ENCODE measurements at regions not wholly inside any gene's neighbourhood (a gene's known extent, or its start where the extent isn't known, plus 50 kb on each side); places are given as distances from the start of the nearest gene placed in this dataset.

- intact Hi-C loops (cut with micrococcal nuclease) = no loop called here
- Mint-ChIP-seq H3K36me3 (ENCODE audit: insufficient read depth, unreplicated experiment) (no peaks in the 10 kb centered on the region), H3K27ac (ENCODE audit: low read depth, unreplicated experiment) (no peak overlapping the region), H3K4me1 (ENCODE audit: insufficient read depth, unreplicated experiment) (no peaks in the 10 kb centered on the region), H3K4me3 (ENCODE audit: unreplicated experiment) (no peak overlapping the region), H3K27me3 (ENCODE audit: insufficient read depth, unreplicated experiment) (no peaks in the 10 kb centered on the region), H3K9me3 (ENCODE audit: unreplicated experiment) (no peaks in the 10 kb centered on the region)
- ChIA-PET POLR2A (no interaction called here), CTCF (interaction anchor here (0.9 kb wide), 1 partner anchor 14 kb away, joined by 9 read pairs; no protein-coding TSS in a partner anchor)
- no peak for TF ChIP-seq CTCF (IDR thresholded peaks at IDR 0.05; ENCODE audit: unreplicated experiment)
- DNase-seq (ENCODE audit: unreplicated experiment) = no peak
- no TSS peak for BruUV-seq (replicated peaks)
Measured at GRCh38 chr13:53264751-53265385, 236.3 kb downstream of the OLFM4 start.

GRCh38 chr13:53266757-53267156 is 238.1 kb downstream of the OLFM4 start:
- H3K4me3 Mint-ChIP-seq (ENCODE audit: unreplicated experiment) = no peak overlapping the region
- H3K36me3 Mint-ChIP-seq (ENCODE audit: insufficient read depth, unreplicated experiment) = no peaks in the 10 kb centered on the region
- H3K4me1 Mint-ChIP-seq (ENCODE audit: insufficient read depth, unreplicated experiment) = no peaks in the 10 kb centered on the region
- CTCF ChIA-PET = interaction anchor here (1.2 kb wide), 1 partner anchor 15 kb away, joined by 3 read pairs; no protein-coding TSS in a partner anchor
- no peak for TF ChIP-seq CTCF (IDR thresholded peaks at IDR 0.05; ENCODE audit: unreplicated experiment)
- intact Hi-C loops (cut with micrococcal nuclease) = no loop called here
- no peaks in the 10 kb centered on the region for H3K27me3 Mint-ChIP-seq (ENCODE audit: insufficient read depth, unreplicated experiment)
- no peaks in the 10 kb centered on the region for H3K9me3 Mint-ChIP-seq (ENCODE audit: unreplicated experiment)
- BruUV-seq (replicated peaks) = no TSS peak
- POLR2A ChIA-PET = no interaction called here
- no peak for DNase-seq (ENCODE audit: unreplicated experiment)
- H3K27ac Mint-ChIP-seq (ENCODE audit: low read depth, unreplicated experiment) = no peak overlapping the region

GRCh38 chr13:53269634-53270033 is 241.0 kb downstream of the OLFM4 start:
- DNase-seq (ENCODE audit: unreplicated experiment) = no peak
- Mint-ChIP-seq H3K27ac (ENCODE audit: low read depth, unreplicated experiment) (no peak overlapping the region), H3K9me3 (ENCODE audit: unreplicated experiment) (no peaks in the 10 kb centered on the region), H3K4me1 (ENCODE audit: insufficient read depth, unreplicated experiment) (no peaks in the 10 kb centered on the region), H3K27me3 (ENCODE audit: insufficient read depth, unreplicated experiment) (no peaks in the 10 kb centered on the region), H3K36me3 (ENCODE audit: insufficient read depth, unreplicated experiment) (no peaks in the 10 kb centered on the region), H3K4me3 (ENCODE audit: unreplicated experiment) (no peak overlapping the region)
- CTCF ChIA-PET = interaction anchor here (0.6 to 2.1 kb wide), 2 partner anchors 19 to 1515 kb away, joined by 3 to 11 read pairs; no protein-coding TSS in a partner anchor
- intact Hi-C loops (cut with micrococcal nuclease) = no loop called here
- POLR2A ChIA-PET = no interaction called here
- BruUV-seq (replicated peaks) = no TSS peak
- no peak for TF ChIP-seq CTCF (IDR thresholded peaks at IDR 0.05; ENCODE audit: unreplicated experiment)

GRCh38 chr13:53272873-53273272 is 244.3 kb downstream of the OLFM4 start:
- Mint-ChIP-seq H3K27ac (ENCODE audit: low read depth, unreplicated experiment) (no peak overlapping the region), H3K9me3 (ENCODE audit: unreplicated experiment) (no peaks in the 10 kb centered on the region), H3K4me1 (ENCODE audit: insufficient read depth, unreplicated experiment) (no peaks in the 10 kb centered on the region), H3K36me3 (ENCODE audit: insufficient read depth, unreplicated experiment) (no peaks in the 10 kb centered on the region), H3K27me3 (ENCODE audit: insufficient read depth, unreplicated experiment) (no peaks in the 10 kb centered on the region), H3K4me3 (ENCODE audit: unreplicated experiment) (no peak overlapping the region)
- no peak for DNase-seq (ENCODE audit: unreplicated experiment)
- POLR2A ChIA-PET = no interaction called here
- BruUV-seq (replicated peaks) = no TSS peak
- CTCF ChIA-PET = interaction anchor here (0.5 kb wide), 1 partner anchor 18 kb away, joined by 3 read pairs; no protein-coding TSS in a partner anchor
- intact Hi-C loops (cut with micrococcal nuclease) = no loop called here
- TF ChIP-seq CTCF (IDR thresholded peaks at IDR 0.05; ENCODE audit: unreplicated experiment) = no peak

Measured in MCF 10A (cell line).